ENCODE measurements at regions not wholly inside any gene's neighbourhood (a gene's known extent, or its start where the extent isn't known, plus 50 kb on each side); places are given as distances from the start of the nearest gene placed in this dataset.
A peak's percentile ranks its signal among the peaks of the same experiment; 100 is the strongest.

GRCh38 chr6:166106076-166106686, 61.5 kb downstream of the TBXT start:
- peak; percentile 68 for DNase-seq

DNA sequence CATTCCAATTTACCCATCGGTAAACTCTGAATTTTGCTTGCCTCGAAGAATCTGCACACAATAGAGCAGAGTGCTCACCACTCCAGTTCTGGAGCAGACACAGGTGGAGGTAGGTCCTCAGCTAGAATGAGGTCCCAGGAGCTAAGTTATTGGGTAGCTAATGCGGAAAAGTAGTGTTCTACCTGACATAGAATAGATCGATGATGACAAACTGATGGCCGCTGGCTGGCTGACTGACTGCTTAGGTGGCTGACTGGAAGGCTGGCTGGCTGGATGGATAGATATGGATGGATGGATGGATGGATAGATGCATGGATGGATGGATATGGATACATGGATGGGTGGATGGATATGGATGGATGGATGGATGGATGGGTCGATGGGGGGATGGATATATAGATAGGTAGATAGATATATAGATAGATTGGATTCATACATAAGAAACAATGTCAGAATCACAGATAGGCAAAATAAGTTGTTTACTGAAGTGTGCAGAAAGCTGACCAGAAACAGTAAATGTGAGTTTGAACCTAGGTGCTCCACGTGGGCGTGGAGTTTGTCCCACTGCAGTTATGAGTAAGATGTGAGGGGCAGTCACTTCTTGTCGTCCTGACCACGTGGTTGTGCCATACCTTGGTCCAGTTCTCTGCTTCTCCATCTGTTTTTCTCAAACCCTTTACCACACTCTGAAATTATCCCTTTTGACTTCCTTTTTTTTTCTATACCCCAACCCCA, 62.1 kb downstream of the TBXT start:
- DNase-seq: no peak

DNA sequence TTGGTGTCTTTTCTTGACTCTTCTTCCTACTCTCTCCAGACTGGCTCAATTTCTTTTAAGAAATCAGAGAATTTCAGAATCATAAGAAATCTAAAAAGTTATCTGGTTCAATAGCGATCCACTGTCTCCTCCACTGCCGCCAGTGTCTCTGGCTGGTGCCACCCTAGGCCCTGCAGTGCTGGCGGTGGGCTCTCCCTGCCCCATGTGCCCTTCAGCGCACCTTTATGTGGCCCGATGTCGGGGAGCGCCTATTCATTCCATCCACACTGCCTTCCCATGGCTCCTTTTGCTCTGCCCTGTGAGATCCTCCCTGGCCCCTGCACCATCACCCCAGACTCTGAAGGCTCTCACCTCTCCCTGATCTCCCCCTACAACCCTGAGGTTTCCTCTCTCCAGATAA, 62.8 kb downstream of the TBXT start:
- DNase-seq: no peak

DNA sequence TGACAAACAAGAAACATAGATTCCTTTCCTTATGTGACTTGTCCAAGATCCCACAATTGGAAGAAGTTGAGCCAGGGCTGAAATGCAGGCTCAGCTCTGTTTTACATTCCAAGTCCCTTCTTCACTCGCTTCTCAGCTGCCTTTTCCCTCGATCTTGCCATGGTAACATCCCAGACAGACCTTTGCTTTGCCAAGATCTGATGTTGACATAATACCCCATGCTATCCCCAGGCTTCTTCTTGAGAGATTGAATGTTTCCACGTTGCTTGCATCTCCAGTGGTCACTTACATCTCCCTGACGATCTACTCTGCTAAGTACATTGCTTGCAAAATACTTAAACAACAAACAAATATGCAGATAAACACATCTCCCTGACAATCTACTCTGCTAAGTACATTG, 63.5 kb downstream of the TBXT start:
- DNase-seq: no peak

DNA sequence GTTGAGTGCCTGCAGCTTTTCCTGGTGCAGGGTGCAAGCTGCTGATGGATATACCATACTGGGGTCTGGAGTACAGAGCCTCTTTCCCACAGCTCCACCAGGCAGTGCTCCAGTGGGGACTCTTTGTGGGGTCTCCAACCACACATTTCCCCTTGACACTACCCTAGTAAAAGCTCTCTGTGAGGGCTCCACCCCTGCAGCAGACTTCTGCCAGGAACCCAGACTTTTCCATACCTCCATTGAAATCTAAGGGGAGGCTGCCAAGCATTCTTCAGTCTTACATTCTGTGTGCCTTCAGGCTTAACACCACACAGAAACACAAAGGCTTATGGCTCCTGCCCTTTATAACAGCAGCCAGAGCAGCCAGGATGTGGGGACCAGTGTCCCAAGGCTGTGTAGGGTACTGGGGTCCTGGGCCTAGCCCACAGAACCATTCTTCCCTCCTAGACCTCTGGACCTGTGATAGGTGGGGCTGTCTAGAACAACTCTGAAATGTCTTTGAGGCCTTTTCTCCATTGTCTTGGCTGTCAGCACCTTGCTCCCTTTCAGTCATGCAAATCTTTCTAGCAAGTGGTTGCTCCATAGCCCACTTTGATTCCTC, 65.7 kb downstream of the TBXT start:
- DNase-seq: no peak

GRCh38 chr6:166097914-166098522, 69.6 kb downstream of the TBXT start:
- DNase-seq: peak; percentile 82

DNA sequence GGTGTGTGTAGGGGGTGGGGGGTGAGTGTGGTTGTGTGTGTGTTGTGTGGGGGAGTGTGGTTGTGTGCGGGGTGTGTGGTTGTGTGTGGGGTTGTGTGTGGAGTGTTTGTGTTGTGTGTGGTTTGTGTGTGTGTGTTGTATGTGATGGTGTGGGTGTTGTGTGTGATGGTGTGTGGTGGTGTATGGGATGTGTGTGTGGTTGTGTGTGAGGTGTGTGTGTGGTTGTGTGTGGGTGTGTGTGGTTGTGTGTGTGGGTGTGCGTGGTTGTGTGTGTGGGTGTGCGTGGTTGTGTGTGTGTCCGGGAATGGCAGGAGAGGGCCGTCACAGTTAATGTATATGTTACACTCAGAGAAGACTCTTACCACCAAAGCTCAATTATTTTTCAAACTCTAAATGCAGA, 79.8 kb downstream of the TBXT start:
- DNase-seq: no peak

DNA sequence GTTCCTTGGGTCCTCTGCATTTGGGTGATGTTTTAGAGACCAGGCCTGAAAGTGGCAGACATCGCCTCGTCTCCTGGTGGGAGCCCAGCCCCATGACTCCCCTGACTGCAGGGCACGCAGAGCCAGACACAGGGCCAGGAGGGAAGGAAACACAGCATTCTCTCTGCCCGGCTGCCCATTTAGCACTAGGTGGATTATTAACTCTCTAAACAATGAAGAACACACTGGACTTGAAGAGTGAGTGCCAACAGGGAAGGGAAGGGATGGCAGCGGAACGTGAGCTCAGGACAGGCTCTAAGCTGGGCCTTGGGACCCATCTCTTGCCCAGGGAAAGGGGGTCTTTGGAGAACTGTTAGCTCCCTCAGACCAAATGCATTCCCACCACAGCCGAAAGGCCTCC, 80.4 kb downstream of the TBXT start:
- DNase-seq: no peak

DNA sequence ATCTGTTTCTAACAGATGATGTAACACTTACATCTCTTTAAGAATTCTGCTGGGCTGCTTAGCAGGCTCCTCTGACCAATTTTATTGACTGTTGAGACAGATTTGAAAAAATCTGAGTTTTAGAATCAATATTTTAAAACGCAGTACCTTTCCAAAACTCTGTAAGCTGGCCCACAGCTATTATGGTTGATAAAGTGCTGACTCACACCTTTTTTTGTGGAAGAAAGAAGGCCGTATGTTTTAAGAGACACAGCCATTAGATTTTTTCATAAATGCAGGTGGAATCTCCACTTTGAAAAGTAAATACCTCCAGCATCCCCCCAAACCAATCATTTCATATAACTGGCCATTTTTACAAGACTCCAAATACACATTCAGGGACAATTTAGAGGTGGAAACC, 82.2 kb downstream of the TBXT start:
- DNase-seq: no peak

DNA sequence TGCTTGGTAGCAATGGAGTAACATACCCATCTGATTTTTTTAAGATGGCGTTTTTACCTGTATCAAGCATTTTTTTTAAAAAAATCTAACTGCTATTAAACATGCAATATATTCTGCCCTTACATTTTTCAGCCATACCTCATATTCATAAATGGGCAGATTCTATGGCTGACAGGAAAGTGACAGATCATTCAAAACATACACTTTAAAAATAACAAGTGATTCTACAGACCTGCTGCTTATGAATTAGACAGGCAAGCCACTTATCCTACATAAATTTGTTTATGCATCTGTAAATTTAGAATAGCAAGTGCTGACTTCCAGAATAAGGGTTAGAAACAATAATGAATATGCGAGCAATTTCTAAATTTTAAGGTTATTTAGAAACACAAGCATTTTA, 82.7 kb downstream of the TBXT start:
- DNase-seq: no peak

- no peak for DNase-seq
Observed at GRCh38 chr6:166079841-166080240, 87.8 kb downstream of the TBXT start.

DNA sequence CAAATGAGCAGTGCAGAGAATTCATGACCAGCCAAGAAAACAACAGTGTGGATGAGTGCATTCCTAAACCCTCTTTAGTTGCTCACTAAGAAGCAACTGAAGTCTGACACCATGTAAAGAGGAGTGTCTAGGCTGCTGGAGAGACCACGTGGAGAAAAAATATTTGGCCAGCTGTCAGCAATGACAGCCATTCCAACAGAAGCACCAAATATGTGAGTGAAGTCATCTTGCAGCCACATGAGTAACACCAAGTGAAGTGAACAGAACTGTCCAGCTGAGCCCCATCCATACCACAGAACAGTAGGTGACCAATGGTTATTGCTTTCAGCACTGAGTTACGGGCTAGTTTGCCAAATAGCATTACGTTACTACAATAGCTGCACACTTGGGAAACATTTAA, 89.4 kb downstream of the TBXT start:
- peak; percentile 53 for DNase-seq

GRCh38 chr6:166076625-166077024, 91.0 kb downstream of the TBXT start:
- no peak for DNase-seq

DNA sequence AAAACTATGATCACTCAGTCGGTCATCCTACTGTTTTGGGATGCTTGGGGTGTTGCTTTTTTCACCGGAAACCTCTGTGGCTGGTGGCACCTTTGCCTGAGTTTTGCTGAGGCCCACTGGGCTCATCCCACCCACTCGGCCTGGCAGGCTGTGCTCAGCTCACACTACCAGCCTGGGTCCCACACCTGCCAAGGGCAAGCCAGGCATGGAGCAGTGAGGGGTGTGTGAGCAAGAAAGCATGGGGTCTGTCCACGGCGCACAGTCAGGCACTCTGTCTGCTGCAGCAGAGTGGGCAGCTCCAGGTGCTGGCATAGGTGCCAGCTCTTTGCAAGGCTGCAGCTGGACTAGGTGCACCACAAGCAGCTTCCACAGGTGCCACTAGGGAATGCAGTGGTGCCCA, 91.7 kb downstream of the TBXT start:
- DNase-seq: no peak

- DNase-seq: no peak
Observed at GRCh38 chr6:166075186-166075585, 92.5 kb downstream of the TBXT start.

- DNase-seq: no peak
Observed at GRCh38 chr6:166073082-166073481, 94.6 kb downstream of the TBXT start.

DNA sequence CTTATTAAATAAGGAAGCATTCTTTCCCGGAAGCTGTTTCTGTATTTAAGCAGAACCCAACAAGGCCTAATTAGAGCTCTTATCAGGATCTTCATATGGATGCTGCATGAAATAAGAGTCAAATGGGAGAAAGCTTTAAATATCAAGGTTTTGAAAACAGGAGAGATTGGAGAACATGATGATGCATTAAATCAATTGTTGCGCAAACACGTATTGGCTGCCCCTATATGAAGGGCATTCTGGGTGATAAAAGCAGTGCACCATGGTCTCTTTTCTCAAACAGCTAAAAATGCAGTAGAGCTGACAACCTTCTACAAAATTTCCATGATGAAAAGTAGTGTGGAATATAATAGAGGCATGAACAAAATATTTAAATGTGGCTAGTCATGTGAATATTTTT, 98.9 kb downstream of the TBXT start:
- DNase-seq: no peak

GRCh38 chr6:166058064-166058739, 109.4 kb downstream of the TBXT start:
- peak; percentile 44 for DNase-seq

GRCh38 chr6:166057431-166057830, 110.2 kb downstream of the TBXT start:
- no peak for DNase-seq

- DNase-seq: peak; percentile 75
Observed at GRCh38 chr6:166056637-166057036, 111.0 kb downstream of the TBXT start.

- no peak for DNase-seq
Observed at GRCh38 chr6:166055801-166056200, 111.8 kb downstream of the TBXT start.

GRCh38 chr6:166052837-166053236, 114.8 kb downstream of the TBXT start:
- DNase-seq: no peak

DNA sequence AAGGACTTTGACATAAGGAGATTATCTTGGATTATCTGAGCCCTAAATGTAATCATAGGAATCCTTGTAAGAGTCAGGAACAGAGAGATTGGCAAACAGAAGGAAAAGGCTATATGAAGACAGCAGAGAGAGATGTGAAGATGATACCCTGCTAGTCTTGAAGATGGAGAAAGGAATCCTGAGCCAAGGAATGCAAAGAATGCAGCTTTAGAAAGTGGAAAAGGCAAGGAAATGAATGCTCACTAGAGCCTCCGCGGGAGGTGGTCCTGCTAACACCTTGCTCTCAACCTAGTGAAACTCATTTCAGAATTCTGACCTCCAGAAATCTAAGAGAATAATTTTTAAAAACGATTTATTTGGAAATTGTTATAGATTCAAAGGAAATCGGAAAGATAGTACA, 117.1 kb downstream of the TBXT start:
- DNase-seq: no peak

GRCh38 chr6:166046982-166047381, 120.7 kb downstream of the TBXT start:
- no peak for DNase-seq
